ENCODE measurements at regions not wholly inside any gene's neighbourhood (a gene's known extent, or its start where the extent isn't known, plus 50 kb on each side); places are given as distances from the start of the nearest gene placed in this dataset.

DNA sequence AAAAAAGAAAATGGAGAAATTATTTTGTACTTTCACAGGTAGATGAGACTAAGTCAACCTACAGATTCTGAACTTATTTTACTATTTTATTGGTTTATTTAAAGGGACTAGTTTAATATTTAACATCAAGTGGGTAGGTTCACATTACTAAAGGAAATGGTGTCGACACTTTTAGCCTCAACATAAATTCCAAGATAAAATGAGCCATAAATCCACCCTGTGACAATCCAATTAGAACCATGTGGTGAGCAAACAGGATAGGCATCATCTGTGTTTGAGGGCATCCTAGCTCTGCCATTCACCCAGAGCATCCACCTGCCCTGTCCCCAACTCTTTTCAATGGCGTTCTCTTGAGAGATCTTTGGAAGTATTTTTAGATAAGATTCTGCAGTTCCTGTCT, 92.8 kb upstream of the PMFBP1 start:
- Histone ChIP-seq H3K9ac (replicated peaks in 1 of 4; ENCODE audit: extremely low read depth in 1 of 4, low read depth in 3 of 4, low read length in 3 of 4) (no peak overlapping the region), H4K8ac (ENCODE audit: extremely low read depth, insufficient read depth, low read length) (no peak overlapping the region), H3K4me2 (ENCODE audit: insufficient read depth in 1 of 2, low read depth in 2 of 2, low read length in 2 of 2) (no peak overlapping the region), H4K20me1 (replicated peaks in 1 of 2; ENCODE audit: control insufficient read depth in 1 of 2, insufficient read depth in 2 of 2, low read length in 2 of 2) (no peaks in the 10 kb centered on the region), H3K79me2 (ENCODE audit: control insufficient read depth in 1 of 2, insufficient read depth in 2 of 2, low read length in 2 of 2) (no peaks in the 10 kb centered on the region), H2AK5ac (ENCODE audit: low read depth, low read length) (no peak overlapping the region), H3K79me1 (ENCODE audit: low read depth, low read length) (no peaks in the 10 kb centered on the region), H3K4me1 (replicated peaks in 1 of 4; ENCODE audit: control insufficient read depth in 3 of 4, insufficient read depth in 4 of 4, low read length in 3 of 4) (no peaks in the 10 kb centered on the region), H3K14ac (ENCODE audit: insufficient read length) (no peak overlapping the region), H3K27ac (ENCODE audit: low read depth, low read length) (no peak overlapping the region), H2BK20ac (ENCODE audit: low read length) (no peak overlapping the region), H4K91ac (replicated peaks; ENCODE audit: insufficient read length, low read length) (no peak overlapping the region), H2AFZ (ENCODE audit: low read length) (no peak overlapping the region), H2BK5ac (ENCODE audit: low read depth, low read length) (no peak overlapping the region), H3K36me3 (ENCODE audit: control insufficient read depth in 2 of 4, insufficient read depth in 4 of 4, low read length in 3 of 4) (no peaks in the 10 kb centered on the region), H2BK12ac (ENCODE audit: low read depth, low read length) (no peak overlapping the region), H3K56ac (replicated peaks; ENCODE audit: insufficient read length, low read depth, low read length) (no peak overlapping the region), H2BK15ac (ENCODE audit: low read length) (no peak overlapping the region), H2BK120ac (replicated peaks; ENCODE audit: low read depth, low read length) (no peak overlapping the region), H4K5ac (ENCODE audit: insufficient read length, low read depth, low read length) (no peak overlapping the region), H3K23ac (ENCODE audit: insufficient read length) (no peak overlapping the region), H3K18ac (ENCODE audit: extremely low read depth, low read length) (no peak overlapping the region), H3K4me3 (ENCODE audit: extremely low read depth in 1 of 4, insufficient read depth in 2 of 4, low read depth in 3 of 4, low read length in 4 of 4) (no peak overlapping the region), H3K27me3 (replicated peaks in 1 of 4; ENCODE audit: control insufficient read depth in 3 of 4, extremely low read depth in 1 of 4, insufficient read depth in 3 of 4, low read length in 3 of 4) (no peaks in the 10 kb centered on the region), H3K9me3 (ENCODE audit: insufficient read depth in 2 of 2, low read depth in 1 of 2, low read length in 1 of 2) (no peaks in the 10 kb centered on the region), H3K23me2 (ENCODE audit: low read depth, low read length) (no peaks in the 10 kb centered on the region), H3K4ac (replicated peaks; ENCODE audit: insufficient read length, low read depth, low read length) (no peak overlapping the region)
- TF ChIP-seq CTBP2 (IDR thresholded peaks at IDR 0.05; ENCODE audit: borderline replicate concordance, insufficient read depth, insufficient read length, low read length), result no peak
- TF ChIP-seq RAD21 (IDR thresholded peaks at IDR 0.05 in 1 of 2, conservative IDR thresholded peaks at IDR 0.05 in 1 of 2; ENCODE audit: low read depth in 2 of 2, low read length in 2 of 2), result no peak
- TF ChIP-seq EGR1 (IDR thresholded peaks at IDR 0.05; ENCODE audit: borderline replicate concordance, low read depth, low read length), result no peak
- no peak for TF ChIP-seq HDAC2 (IDR thresholded peaks at IDR 0.05; ENCODE audit: borderline replicate concordance in 1 of 2, low read depth in 2 of 2, low read length in 2 of 2)
- TF ChIP-seq CBX5 (IDR thresholded peaks at IDR 0.05; ENCODE audit: low read depth, low read length), result no peak
- TF ChIP-seq GABPA (IDR thresholded peaks at IDR 0.05; ENCODE audit: borderline replicate concordance, insufficient read depth, low read length), result no peak
- DNase-seq (ENCODE audit: low read depth in 1 of 2, low spot score in 2 of 2) (no peak), FAIRE-seq (no peak)
- 87% methylated on average over 2 of the region's 2 CpGs; no CpG with 5 or more reads in 1 of the 2 experiments for WGBS, 2 experiments (ENCODE audit: extremely low coverage in 1 of 2, insufficient coverage in 1 of 2, insufficient read length in 1 of 2, insufficient replicate concordance in 2 of 2, low coverage in 1 of 2, low lambda C conversion rate in 2 of 2, missing lambda C conversion rate in 1 of 2)
- CTCF ChIA-PET (ENCODE audit: partially characterized antibody), result interaction anchor here (0.9 kb wide), 1 partner anchor 19 kb away, joined by 3 read pairs; no protein-coding TSS in a partner anchor
- POLR2A ChIA-PET (ENCODE audit: partially characterized antibody), result no interaction called here
